Smooth muscle cell (in vitro differentiated cells): ENCODE measurements at regions not wholly inside any gene's neighbourhood (a gene's known extent, or its start where the extent isn't known, plus 50 kb on each side); places are given as distances from the start of the nearest gene placed in this dataset.
A peak's percentile ranks its signal among the peaks of the same experiment; 100 is the strongest.

Experiments
- DNase-seq: peaks from one replicate; lab custom pipeline; 2025; ENCODE audit not compliant: unreplicated experiment; lab: John Stamatoyannopoulos, UW
- H2AFZ ChIP-seq: fragments of 200-600 bp; sonication (generic); 2 replicates; pipeline ENCODE4 v1.6.0; 2016; ENCODE audit warnings: antibody characterized with exemption, low read depth, mild to moderate bottlenecking
- H3F3A ChIP-seq: fragments of 200-600 bp; sonication (generic); 2 replicates; pipeline ENCODE4 v1.6.0; 2017; ENCODE audit warnings: antibody characterized with exemption, low read depth
- H3K27ac ChIP-seq: fragments of 200-600 bp; sonication (generic); 2 replicates; pipeline ENCODE4 v1.5.1; 2016; ENCODE audit warnings: low read depth, mild to moderate bottlenecking
- H3K27me3 ChIP-seq: fragments of 200-600 bp; sonication (generic); 2 replicates; pipeline ENCODE4 v1.6.1; 2016; ENCODE audit warnings: low read depth, mild to moderate bottlenecking
- H3K36me3 ChIP-seq: fragments of 200-600 bp; sonication (generic); 2 replicates; pipeline ENCODE4 v1.5.1; 2016; ENCODE audit warnings: low read depth
- H3K4me1 ChIP-seq: fragments of 200-600 bp; sonication (generic); 2 replicates; pipeline ENCODE4 v1.5.1; 2016; ENCODE audit warnings: low read depth
- H3K4me2 ChIP-seq: fragments of 200-600 bp; sonication (generic); 2 replicates; pipeline ENCODE4 v1.6.0; 2016; ENCODE audit warnings: mild to moderate bottlenecking
- H3K4me3 ChIP-seq: fragments of 200-600 bp; sonication (generic); 2 replicates; pipeline ENCODE4 v1.5.1; 2016; ENCODE audit warnings: mild to moderate bottlenecking
- H3K79me2 ChIP-seq: fragments of 200-600 bp; sonication (generic); 2 replicates; pipeline ENCODE4 v1.6.0; 2016; ENCODE audit warnings: low read depth, mild to moderate bottlenecking
- H3K9ac ChIP-seq: fragments of 200-600 bp; sonication (generic); 2 replicates; pipeline ENCODE4 v1.6.0; 2016; ENCODE audit warnings: low read depth
- H3K9me3 ChIP-seq: fragments of 200-600 bp; sonication (generic); replicated peaks from 2 replicates; pipeline ENCODE4 v1.5.1; 2016; ENCODE audit warnings: low read depth
- H4K20me1 ChIP-seq: fragments of 200-600 bp; sonication (generic); 2 replicates; pipeline ENCODE4 v1.6.0; 2016; ENCODE audit warnings: low read depth
- WGBS: methylation state at CpG from one replicate; pipeline ENCODE4 v1.1.7; 2016; ENCODE audit warnings: low lambda C conversion rate; 5-methylcytosine and 5-hydroxymethylcytosine counted together
- TF ChIP-seq, protein P1 (sequence below): fragments of 200-600 bp; sonication (generic); IDR thresholded peaks from 2 replicates; pipeline ENCODE4 v1.5.1; 2017; ENCODE audit warnings: borderline replicate concordance, mild to moderate bottlenecking, antibody characterized with exemption; ENCODE audit not compliant: insufficient read depth, poor library complexity, severe bottlenecking

DNA sequence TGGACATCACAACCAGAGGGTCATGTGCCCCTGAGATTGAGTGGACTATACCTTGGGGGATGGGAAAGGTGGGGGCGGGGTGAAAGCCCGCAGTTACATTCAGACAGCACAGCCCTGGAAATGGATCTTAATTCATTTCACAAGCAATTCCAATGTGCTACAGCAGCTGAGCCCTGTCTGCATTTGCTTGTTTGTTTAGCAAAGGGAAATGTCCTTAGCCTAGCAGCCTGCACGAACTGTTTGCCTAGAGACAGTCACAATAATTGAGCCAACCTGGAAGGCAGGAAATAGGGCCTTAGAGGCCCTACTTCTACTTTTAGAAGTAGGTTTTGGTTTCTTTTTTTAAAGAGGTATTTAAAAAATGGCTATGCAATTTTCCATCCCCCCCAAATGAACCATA lies 177.3 kb upstream of the KL start:
- no peaks in the 10 kb centered on the region for H3F3A ChIP-seq
- no peak for DNase-seq
- H2AFZ ChIP-seq = peak overlapping the region; percentile 26
- H3K4me2 ChIP-seq = no peak overlapping the region
- H3K4me3 ChIP-seq = no peak overlapping the region
- H3K79me2 ChIP-seq = no peaks in the 10 kb centered on the region
- TF ChIP-seq, protein P1, sequence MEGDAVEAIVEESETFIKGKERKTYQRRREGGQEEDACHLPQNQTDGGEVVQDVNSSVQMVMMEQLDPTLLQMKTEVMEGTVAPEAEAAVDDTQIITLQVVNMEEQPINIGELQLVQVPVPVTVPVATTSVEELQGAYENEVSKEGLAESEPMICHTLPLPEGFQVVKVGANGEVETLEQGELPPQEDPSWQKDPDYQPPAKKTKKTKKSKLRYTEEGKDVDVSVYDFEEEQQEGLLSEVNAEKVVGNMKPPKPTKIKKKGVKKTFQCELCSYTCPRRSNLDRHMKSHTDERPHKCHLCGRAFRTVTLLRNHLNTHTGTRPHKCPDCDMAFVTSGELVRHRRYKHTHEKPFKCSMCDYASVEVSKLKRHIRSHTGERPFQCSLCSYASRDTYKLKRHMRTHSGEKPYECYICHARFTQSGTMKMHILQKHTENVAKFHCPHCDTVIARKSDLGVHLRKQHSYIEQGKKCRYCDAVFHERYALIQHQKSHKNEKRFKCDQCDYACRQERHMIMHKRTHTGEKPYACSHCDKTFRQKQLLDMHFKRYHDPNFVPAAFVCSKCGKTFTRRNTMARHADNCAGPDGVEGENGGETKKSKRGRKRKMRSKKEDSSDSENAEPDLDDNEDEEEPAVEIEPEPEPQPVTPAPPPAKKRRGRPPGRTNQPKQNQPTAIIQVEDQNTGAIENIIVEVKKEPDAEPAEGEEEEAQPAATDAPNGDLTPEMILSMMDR = no peak
- no peaks in the 10 kb centered on the region for H4K20me1 ChIP-seq
- no peaks in the 10 kb centered on the region for H3K27me3 ChIP-seq
- no peak overlapping the region for H3K27ac ChIP-seq
- 76% methylated on average over 3 of the region's 3 CpGs for WGBS
- no peak overlapping the region for H3K9ac ChIP-seq
- no peaks in the 10 kb centered on the region for H3K4me1 ChIP-seq
- no peaks in the 10 kb centered on the region for H3K9me3 ChIP-seq
- H3K36me3 ChIP-seq = no peaks in the 10 kb centered on the region

DNA sequence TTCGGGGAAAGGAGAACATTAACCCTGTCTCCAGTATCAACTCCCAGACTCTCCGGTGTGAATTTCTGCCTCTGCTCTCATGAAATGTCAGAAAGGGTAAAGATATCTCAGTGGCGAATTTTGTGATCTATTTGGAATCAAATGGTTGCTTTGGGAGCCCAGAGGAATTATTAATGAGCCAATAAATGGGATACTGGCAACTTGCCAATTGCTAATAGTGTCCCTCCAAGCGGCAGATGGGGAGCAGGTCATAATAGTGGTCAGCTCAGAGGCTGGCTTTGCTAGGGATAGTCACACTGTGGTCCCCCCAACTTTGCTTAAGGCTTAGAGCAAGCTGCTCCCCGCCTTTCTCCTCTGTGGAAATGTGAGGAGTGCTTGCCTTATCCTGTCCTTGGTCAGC lies 176.1 kb upstream of the KL start:
- Histone ChIP-seq H3F3A (no peaks in the 10 kb centered on the region), H3K4me1 (no peaks in the 10 kb centered on the region), H3K36me3 (no peaks in the 10 kb centered on the region), H3K4me3 (no peak overlapping the region), H3K9ac (no peak overlapping the region), H3K79me2 (no peaks in the 10 kb centered on the region), H3K4me2 (no peak overlapping the region), H3K27me3 (no peaks in the 10 kb centered on the region), H4K20me1 (no peaks in the 10 kb centered on the region), H2AFZ (no peak overlapping the region), H3K9me3 (no peaks in the 10 kb centered on the region), H3K27ac (no peak overlapping the region)
- 96% methylated on average over 5 of the region's 5 CpGs for WGBS
- TF ChIP-seq, protein P1 = no peak
- DNase-seq = no peak

DNA sequence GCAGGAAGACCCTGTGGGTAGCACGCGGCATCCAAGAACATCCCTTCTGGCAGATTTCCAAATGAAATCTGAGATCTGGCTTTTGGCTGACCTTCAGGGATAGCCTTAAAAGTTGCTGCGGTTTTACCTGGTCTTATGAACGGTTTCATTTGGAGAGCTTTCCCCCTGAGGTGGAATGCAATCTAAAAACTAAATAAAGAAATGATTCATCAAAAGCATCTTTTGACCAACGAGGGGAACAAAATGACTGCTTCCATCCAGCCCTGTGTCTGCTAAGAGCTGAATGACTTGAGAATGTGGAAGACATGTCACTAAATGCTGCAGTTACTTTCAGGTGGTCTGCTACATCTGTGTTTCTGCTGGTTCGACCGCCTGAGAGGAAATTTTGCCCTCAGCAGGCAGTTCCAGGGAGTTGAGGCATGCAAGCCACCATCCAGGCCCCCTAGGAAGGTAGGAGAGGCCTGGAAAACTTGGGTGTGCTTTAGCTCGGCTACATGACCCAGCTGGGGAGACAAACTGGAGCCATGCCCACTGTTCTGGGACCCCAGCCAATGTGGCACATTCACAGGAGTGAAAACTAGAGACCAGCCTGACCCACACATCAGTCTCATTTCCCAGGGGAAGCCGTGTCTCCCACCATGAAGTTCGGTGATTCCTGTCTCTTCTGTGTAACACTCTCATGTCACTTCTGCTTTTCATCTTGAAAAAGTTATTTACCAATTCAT lies 175.1 kb upstream of the KL start:
- WGBS = 93% methylated on average over 10 of the region's 10 CpGs
- DNase-seq = no peak

More for the DNA sequence above, 175.1 kb upstream of the KL start:
- no peaks in the 10 kb centered on the region for H3K36me3 ChIP-seq
- H3K4me3 ChIP-seq = no peak overlapping the region
- no peak overlapping the region for H3K4me2 ChIP-seq
- H4K20me1 ChIP-seq = no peaks in the 10 kb centered on the region
- H3K27me3 ChIP-seq = no peaks in the 10 kb centered on the region
- no peaks in the 10 kb centered on the region for H3F3A ChIP-seq
- H3K79me2 ChIP-seq = no peaks in the 10 kb centered on the region
- no peak overlapping the region for H2AFZ ChIP-seq
- no peaks in the 10 kb centered on the region for H3K9me3 ChIP-seq
- H3K27ac ChIP-seq = no peak overlapping the region
- H3K4me1 ChIP-seq = no peaks in the 10 kb centered on the region
- TF ChIP-seq, protein P1 = no peak
- no peak overlapping the region for H3K9ac ChIP-seq
